ENCODE measurements at regions not wholly inside any gene's neighbourhood (a gene's known extent, or its start where the extent isn't known, plus 50 kb on each side); places are given as distances from the start of the nearest gene placed in this dataset.

- Histone ChIP-seq H3K27ac (no peak overlapping the region), H3K9me3 (no peaks in the 10 kb centered on the region), H3K4me1 (no peaks in the 10 kb centered on the region), H3K27me3 (no peaks in the 10 kb centered on the region), H3K4me3 (replicated peaks in 1 of 3) (no peak overlapping the region), H3K36me3 (no peaks in the 10 kb centered on the region)
- DNase-seq = no peak
- intact Hi-C loops (cut with DNase I) = no loop called here
- TF ChIP-seq POLR2A (IDR thresholded peaks at IDR 0.05) (no peak), CTCF (IDR thresholded peaks at IDR 0.05) (no peak)
- WGBS, 2 donors = 69 to 89% methylated on average over 4 to 5 of the region's 6 CpGs
Observed at GRCh38 chr9:31821583-31821982, 562.9 kb upstream of the ACO1 start.

DNA sequence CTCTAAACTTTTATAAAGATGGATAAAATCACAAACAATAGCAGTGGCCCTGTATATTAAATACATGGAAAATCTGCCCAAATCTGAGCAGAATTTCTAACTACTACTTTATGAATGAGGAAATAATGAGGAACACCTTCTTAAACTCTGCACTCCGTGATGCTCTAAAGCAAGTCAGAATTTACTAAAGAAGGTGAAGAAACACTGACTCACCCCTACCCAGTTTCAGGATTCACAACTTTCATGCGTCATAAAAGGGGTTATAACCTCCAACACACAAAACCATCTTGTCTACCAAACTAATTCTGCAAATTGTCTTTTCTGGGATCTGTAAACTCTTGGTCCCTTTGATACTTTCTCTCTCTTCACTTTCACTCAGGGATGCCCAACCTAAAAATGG, 561.1 kb upstream of the ACO1 start:
- no peak overlapping the region for H3K4me3 ChIP-seq (replicated peaks in 1 of 3)
- no peak for DNase-seq
- no peak for TF ChIP-seq POLR2A (IDR thresholded peaks at IDR 0.05)
- no peak for TF ChIP-seq CTCF (IDR thresholded peaks at IDR 0.05)
- 88 to 92% methylated on average over 2 of the region's 2 CpGs for WGBS, 2 donors
- H3K9me3 ChIP-seq = no peaks in the 10 kb centered on the region
- intact Hi-C loops (cut with DNase I) = no loop called here
- no peaks in the 10 kb centered on the region for H3K36me3 ChIP-seq
- no peaks in the 10 kb centered on the region for H3K4me1 ChIP-seq
- H3K27me3 ChIP-seq = no peaks in the 10 kb centered on the region
- H3K27ac ChIP-seq = no peak overlapping the region

DNA sequence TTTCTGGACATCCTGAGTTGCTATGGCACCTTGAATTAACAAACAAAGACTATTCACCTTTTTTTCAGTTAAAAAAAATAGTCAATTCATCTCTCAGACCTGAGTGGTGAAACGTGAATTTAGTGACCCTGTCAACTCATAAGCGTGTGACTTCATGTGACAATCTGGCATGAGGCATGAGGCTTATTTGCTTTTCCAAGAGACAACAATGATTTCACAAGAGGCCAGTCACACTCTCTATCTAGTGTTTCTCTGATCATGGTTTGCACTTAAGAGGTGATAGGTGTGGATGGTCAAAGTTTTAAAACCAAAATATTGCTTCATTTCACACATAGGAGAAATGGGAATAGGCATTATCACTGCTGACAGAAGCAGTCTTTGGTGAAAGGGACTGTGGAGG, 559.6 kb upstream of the ACO1 start:
- Histone ChIP-seq H3K36me3 (no peaks in the 10 kb centered on the region), H3K9me3 (no peaks in the 10 kb centered on the region), H3K27me3 (no peaks in the 10 kb centered on the region), H3K4me3 (replicated peaks in 1 of 3) (no peak overlapping the region), H3K4me1 (no peaks in the 10 kb centered on the region), H3K27ac (no peak overlapping the region)
- no peak for TF ChIP-seq POLR2A (IDR thresholded peaks at IDR 0.05)
- TF ChIP-seq CTCF (IDR thresholded peaks at IDR 0.05) = no peak
- DNase-seq = no peak
- intact Hi-C loops (cut with DNase I) = no loop called here
- 64 to 65% methylated on average over 2 of the region's 2 CpGs for WGBS, 2 donors

GRCh38 chr9:31837211-31837610, 547.2 kb upstream of the ACO1 start:
- DNase-seq = no peak
- intact Hi-C loops (cut with DNase I) = no loop called here
- Histone ChIP-seq H3K27me3 (no peaks in the 10 kb centered on the region), H3K9me3 (no peaks in the 10 kb centered on the region), H3K36me3 (no peaks in the 10 kb centered on the region), H3K4me3 (replicated peaks in 1 of 3) (no peak overlapping the region), H3K4me1 (no peaks in the 10 kb centered on the region), H3K27ac (no peak overlapping the region)
- WGBS, 2 donors = 80 to 85% methylated on average over 3 of the region's 3 CpGs
- TF ChIP-seq CTCF (IDR thresholded peaks at IDR 0.05) (no peak), POLR2A (IDR thresholded peaks at IDR 0.05) (no peak)

DNA sequence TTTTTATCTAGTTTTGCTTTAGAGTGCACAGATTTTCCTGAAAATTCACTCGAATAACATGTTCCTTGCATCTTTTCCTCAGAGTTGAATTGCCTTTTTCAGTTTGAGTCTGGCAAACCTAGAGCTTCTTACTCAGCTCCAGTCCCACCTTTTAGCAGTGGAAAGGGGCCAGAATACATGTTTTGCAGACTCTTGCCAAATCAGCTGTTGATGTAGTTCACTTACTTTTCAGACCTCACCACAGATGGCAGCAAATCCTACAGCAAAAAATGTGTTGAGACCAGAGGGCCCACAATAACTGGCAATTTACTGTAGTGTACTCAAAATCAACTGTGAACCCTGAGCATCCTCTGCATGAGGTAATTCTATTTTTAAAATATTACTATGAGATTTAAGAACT, 545.2 kb upstream of the ACO1 start:
- no peak for DNase-seq
- no peaks in the 10 kb centered on the region for H3K27me3 ChIP-seq
- H3K9me3 ChIP-seq = no peaks in the 10 kb centered on the region
- intact Hi-C loops (cut with DNase I) = no loop called here
- H3K4me1 ChIP-seq = no peaks in the 10 kb centered on the region
- WGBS, 2 donors = 71 to 83% methylated on average over 1 of the region's 1 CpG
- no peak for TF ChIP-seq POLR2A (IDR thresholded peaks at IDR 0.05)
- no peak for TF ChIP-seq CTCF (IDR thresholded peaks at IDR 0.05)
- no peaks in the 10 kb centered on the region for H3K36me3 ChIP-seq
- no peak overlapping the region for H3K27ac ChIP-seq
- H3K4me3 ChIP-seq (replicated peaks in 1 of 3) = no peak overlapping the region

Data from thyroid gland (tissue), 4 donors.